Uterus (tissue), 2 donors: ENCODE measurements at regions not wholly inside any gene's neighbourhood (a gene's known extent, or its start where the extent isn't known, plus 50 kb on each side); places are given as distances from the start of the nearest gene placed in this dataset.

Source experiments
- POLR2A ChIP-seq, 2 donors: fragments of 450-650 bp; IDR thresholded peaks; one replicate each; pipeline ENCODE4 v1.6.1; 2016; ENCODE audit warnings: antibody characterized with exemption in 2 of 2, mild to moderate bottlenecking in 1 of 2, moderate library complexity in 1 of 2
- TF ChIP-seq, protein P1 (sequence below), 4 experiments: fragments of 200-600 bp in 2 of 4; fragments of 450-650 bp in 2 of 4; sonication (generic) in 2 of 4; IDR thresholded peaks; one replicate each; pipeline ENCODE4 v1.5.1; 2016 to 2019; ENCODE audit warnings: antibody characterized with exemption in 4 of 4, mild to moderate bottlenecking in 2 of 4, moderate library complexity in 1 of 4

DNA sequence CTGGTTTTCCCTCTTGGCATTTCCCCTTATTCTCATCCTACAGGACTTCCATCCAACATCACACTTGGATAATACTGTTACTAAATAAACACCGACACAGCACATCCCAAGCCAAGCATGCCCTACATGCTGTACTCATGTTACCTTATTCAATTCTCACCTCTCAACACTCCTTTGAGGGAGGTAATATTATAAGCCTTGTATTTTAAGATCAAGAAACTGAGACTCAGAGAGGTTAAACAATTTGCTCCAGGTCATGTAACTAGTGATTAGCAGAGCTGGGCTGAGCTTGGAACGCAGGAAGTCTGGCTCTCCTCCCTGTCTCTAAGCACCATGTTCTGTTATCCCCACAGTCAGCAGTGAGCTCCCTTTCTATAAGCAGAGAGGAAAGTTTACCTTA is 333.6 kb upstream of the IGFBP7 start:
- TF ChIP-seq, protein P1, sequence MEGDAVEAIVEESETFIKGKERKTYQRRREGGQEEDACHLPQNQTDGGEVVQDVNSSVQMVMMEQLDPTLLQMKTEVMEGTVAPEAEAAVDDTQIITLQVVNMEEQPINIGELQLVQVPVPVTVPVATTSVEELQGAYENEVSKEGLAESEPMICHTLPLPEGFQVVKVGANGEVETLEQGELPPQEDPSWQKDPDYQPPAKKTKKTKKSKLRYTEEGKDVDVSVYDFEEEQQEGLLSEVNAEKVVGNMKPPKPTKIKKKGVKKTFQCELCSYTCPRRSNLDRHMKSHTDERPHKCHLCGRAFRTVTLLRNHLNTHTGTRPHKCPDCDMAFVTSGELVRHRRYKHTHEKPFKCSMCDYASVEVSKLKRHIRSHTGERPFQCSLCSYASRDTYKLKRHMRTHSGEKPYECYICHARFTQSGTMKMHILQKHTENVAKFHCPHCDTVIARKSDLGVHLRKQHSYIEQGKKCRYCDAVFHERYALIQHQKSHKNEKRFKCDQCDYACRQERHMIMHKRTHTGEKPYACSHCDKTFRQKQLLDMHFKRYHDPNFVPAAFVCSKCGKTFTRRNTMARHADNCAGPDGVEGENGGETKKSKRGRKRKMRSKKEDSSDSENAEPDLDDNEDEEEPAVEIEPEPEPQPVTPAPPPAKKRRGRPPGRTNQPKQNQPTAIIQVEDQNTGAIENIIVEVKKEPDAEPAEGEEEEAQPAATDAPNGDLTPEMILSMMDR (IDR thresholded peaks at IDR 0.05) = no peak
- no peak for TF ChIP-seq POLR2A (IDR thresholded peaks at IDR 0.05)
